IMR-90 (cell line): ENCODE measurements at regions not wholly inside any gene's neighbourhood (a gene's known extent, or its start where the extent isn't known, plus 50 kb on each side); places are given as distances from the start of the nearest gene placed in this dataset.

Experiments used
- ATAC-seq: fragments of 200-7000 bp; cut with Tn5 transposase; 2 replicates; pipeline ENCODE4 v1.9.1; 2020; ENCODE audit warnings: low read depth, mild to moderate bottlenecking, moderate library complexity
- BruUV-seq: library from RNA; stranded (reverse); fragments of 400-500 nt; replicated peaks from 2 replicates; lab custom pipeline; 2021; lab: Mats Ljungman, UMichigan
- CTCF ChIA-PET: fragments of 300-600 bp; formaldehyde crosslinking; extraction: SDS; loops from one replicate; lab custom pipeline; 2021; ENCODE audit warnings: antibody characterized with exemption; lab: Yijun Ruan, JAX
- POLR2A ChIA-PET: fragments of 300-600 bp; sonication (Branson Sonifier 250); formaldehyde crosslinking; loops from one replicate; lab custom pipeline; 2022; ENCODE audit warnings: antibody characterized with exemption; ENCODE audit not compliant: unreplicated experiment; lab: Charles Lee
- DNase-seq: peaks from one replicate; pipeline ENCODE4 v3.0.0; 2013
- H2AFZ ChIP-seq: replicated peaks from 2 replicates; pipeline ENCODE3; 2013; ENCODE audit warnings: low read length, mild to moderate bottlenecking; ENCODE audit not compliant: poor library complexity
- H2AK5ac ChIP-seq: 2 replicates; pipeline ENCODE4 v1.6.1; 2013; ENCODE audit warnings: low read depth, low read length, inconsistent platforms
- H2AK9ac ChIP-seq: replicated peaks from 2 replicates; pipeline ENCODE3; 2013; ENCODE audit warnings: mild to moderate bottlenecking, low read depth, low read length, moderate library complexity; ENCODE audit not compliant: poor library complexity
- H2BK120ac ChIP-seq: 2 replicates; pipeline ENCODE4 v1.6.1; 2013; ENCODE audit warnings: low read depth, low read length, inconsistent platforms
- H2BK15ac ChIP-seq: 3 replicates; pipeline ENCODE4 v1.6.1; 2013; ENCODE audit warnings: low read depth, low read length, inconsistent platforms
- H2BK20ac ChIP-seq: 2 replicates; pipeline ENCODE4 v1.6.1; 2013; ENCODE audit warnings: low read depth, mild to moderate bottlenecking, inconsistent platforms, low read length, moderate library complexity
- H2BK5ac ChIP-seq: 2 replicates; pipeline ENCODE4 v1.6.1; 2013; ENCODE audit warnings: mild to moderate bottlenecking, low read depth, low read length, inconsistent platforms; ENCODE audit not compliant: poor library complexity, severe bottlenecking
- H3K14ac ChIP-seq: replicated peaks from 2 replicates; pipeline ENCODE4 v1.6.1; 2013; ENCODE audit warnings: low read depth, low read length, inconsistent platforms
- H3K18ac ChIP-seq: 2 replicates; pipeline ENCODE4 v1.6.1; 2013; ENCODE audit warnings: low read depth, low read length, control low read depth
- H3K23ac ChIP-seq: 2 replicates; pipeline ENCODE4 v1.6.1; 2013; ENCODE audit warnings: low read depth, low read length, inconsistent platforms
- H3K27ac ChIP-seq: 2 replicates; pipeline ENCODE4 v1.5.1; 2013; ENCODE audit warnings: mild to moderate bottlenecking, control low read depth, low read length; ENCODE audit not compliant: insufficient read depth
- H3K27me3 ChIP-seq: 2 replicates; pipeline ENCODE4 v1.6.1; 2013; ENCODE audit warnings: low read length; ENCODE audit not compliant: control insufficient read depth, insufficient read depth
- H3K36me3 ChIP-seq: 2 replicates; pipeline ENCODE4 v1.6.1; 2013; ENCODE audit warnings: low read length, mixed read lengths; ENCODE audit not compliant: control insufficient read depth, insufficient read depth
- H3K4ac ChIP-seq: 2 replicates; pipeline ENCODE4 v1.6.1; 2013; ENCODE audit warnings: low read depth, low read length, inconsistent platforms
- H3K4me1 ChIP-seq: 2 replicates; pipeline ENCODE4 v1.6.1; 2013; ENCODE audit warnings: low read length, mixed read lengths; ENCODE audit not compliant: control insufficient read depth, insufficient read depth
- H3K4me2 ChIP-seq: 2 replicates; pipeline ENCODE4 v1.6.1; 2013; ENCODE audit warnings: low read depth, mild to moderate bottlenecking, control low read depth, low read length, moderate library complexity
- H3K4me3 ChIP-seq: 2 replicates; pipeline ENCODE4 v1.5.1; 2013; ENCODE audit warnings: low read depth, mild to moderate bottlenecking, control low read depth, low read length, moderate library complexity; ENCODE audit not compliant: insufficient read depth
- H3K56ac ChIP-seq: 2 replicates; pipeline ENCODE4 v1.6.1; 2013; ENCODE audit warnings: low read length, inconsistent platforms; ENCODE audit not compliant: insufficient read depth; ENCODE audit errors: extremely low read depth
- H3K79me1 ChIP-seq, 2 experiments: 2 replicates each; pipeline ENCODE4 v1.6.1; 2013; ENCODE audit warnings: low read length in 2 of 2, inconsistent platforms in 1 of 2, low read depth in 1 of 2
- H3K9ac ChIP-seq: 2 replicates; pipeline ENCODE4 v1.6.1; 2013; ENCODE audit warnings: low read depth, low read length, control low read depth
- H3K9me1 ChIP-seq: 2 replicates; pipeline ENCODE4 v1.6.1; 2013; ENCODE audit warnings: low read length, inconsistent platforms; ENCODE audit not compliant: insufficient read depth
- H3K9me3 ChIP-seq: 2 replicates; pipeline ENCODE4 v1.6.1; 2013; ENCODE audit warnings: low read length; ENCODE audit not compliant: control insufficient read depth, insufficient read depth
- H4K20me1 ChIP-seq: 2 replicates; pipeline ENCODE4 v1.6.1; 2013; ENCODE audit warnings: low read length, inconsistent platforms; ENCODE audit not compliant: insufficient read depth
- H4K5ac ChIP-seq: 2 replicates; pipeline ENCODE4 v1.6.1; 2013; ENCODE audit warnings: mild to moderate bottlenecking, low read depth, low read length, control low read depth
- H4K8ac ChIP-seq, 2 experiments: 2 replicates each; pipeline ENCODE4 v1.6.1; 2013; ENCODE audit warnings: low read depth in 2 of 2, low read length in 2 of 2, control low read depth in 1 of 2, inconsistent platforms in 1 of 2
- H4K91ac ChIP-seq: 2 replicates; pipeline ENCODE4 v1.6.1; 2013; ENCODE audit warnings: low read depth, low read length, inconsistent platforms; ENCODE audit not compliant: insufficient read depth
- BHLHE40 ChIP-seq: fragments of 150-350 bp; IDR thresholded peaks from 2 replicates; pipeline ENCODE4 v1.6.1; 2016; ENCODE audit warnings: mild to moderate bottlenecking, low read depth, low read length
- CEBPB ChIP-seq: IDR thresholded peaks from 2 replicates; pipeline ENCODE4 v1.6.1; 2012; ENCODE audit warnings: low read depth, low read length, improper control_type of control experiment
- CHD1 ChIP-seq: IDR thresholded peaks from 2 replicates; pipeline ENCODE4 v1.6.1; 2012; ENCODE audit warnings: low read depth, low read length, improper control_type of control experiment
- CTCF ChIP-seq: conservative IDR thresholded peaks from 2 replicates; pipeline ENCODE4 v1.5.1; 2012; ENCODE audit warnings: mild to moderate bottlenecking, low read depth, low read length, improper control_type of control experiment
- ELK1 ChIP-seq: fragments of 150-350 bp; IDR thresholded peaks from 2 replicates; pipeline ENCODE4 v1.6.1; 2016; ENCODE audit warnings: low read depth, mild to moderate bottlenecking, low read length, moderate library complexity, borderline replicate concordance
- FOS ChIP-seq: fragments of 150-350 bp; IDR thresholded peaks from 2 replicates; pipeline ENCODE4 v1.6.1; 2016; ENCODE audit warnings: low read depth, low read length
- MAFK ChIP-seq: IDR thresholded peaks from 2 replicates; pipeline ENCODE4 v1.6.1; 2012; ENCODE audit warnings: low read depth, low read length, improper control_type of control experiment
- MAZ ChIP-seq: IDR thresholded peaks from 2 replicates; pipeline ENCODE4 v1.6.1; 2012; ENCODE audit warnings: low read depth, mild to moderate bottlenecking, low read length, improper control_type of control experiment, moderate library complexity, borderline replicate concordance
- MXI1 ChIP-seq: IDR thresholded peaks from 2 replicates; pipeline ENCODE4 v1.6.1; 2012; ENCODE audit warnings: low read depth, mild to moderate bottlenecking, low read length, moderate library complexity, borderline replicate concordance
- POLR2A ChIP-seq: IDR thresholded peaks from 2 replicates; pipeline ENCODE4 v1.6.1; 2012; ENCODE audit warnings: mild to moderate bottlenecking, low read depth, low read length
- RAD21 ChIP-seq: IDR thresholded peaks from 2 replicates; pipeline ENCODE4 v1.6.1; 2012; ENCODE audit warnings: low read length, improper control_type of control experiment
- RCOR1 ChIP-seq: IDR thresholded peaks from 2 replicates; pipeline ENCODE4 v1.6.1; 2012; ENCODE audit warnings: mild to moderate bottlenecking, low read length, improper control_type of control experiment; ENCODE audit not compliant: insufficient replicate concordance
- RFX5 ChIP-seq: IDR thresholded peaks from 2 replicates; pipeline ENCODE4 v1.8.0; 2012; ENCODE audit warnings: low read depth, mild to moderate bottlenecking, low read length, moderate library complexity
- SMC3 ChIP-seq: fragments of 150-350 bp; IDR thresholded peaks from 2 replicates; pipeline ENCODE4 v1.6.1; 2016; ENCODE audit warnings: low read depth, mild to moderate bottlenecking, antibody characterized with exemption, low read length, moderate library complexity
- USF2 ChIP-seq: fragments of 150-350 bp; IDR thresholded peaks from 2 replicates; pipeline ENCODE4 v1.6.1; 2017; ENCODE audit warnings: mild to moderate bottlenecking, antibody characterized with exemption, low read length, low read depth
- WGBS, 2 experiments: methylation state at CpG; one replicate each; pipeline versions ENCODE4 v1.1.5 to v1.1.7; 2013; ENCODE audit warnings: missing lambda C conversion rate in 2 of 2; ENCODE audit not compliant: insufficient read length in 1 of 2; ENCODE audit errors: extremely low coverage in 2 of 2; 5-methylcytosine and 5-hydroxymethylcytosine counted together
- dilution Hi-C: fragments of 300-500 bp; cut with HindIII; formaldehyde crosslinking; loops from one replicate; pipeline ENCODE4 v1.14.3; 2018; ENCODE audit warnings: low sequenced_read_pairs; ENCODE audit not compliant: unreplicated experiment
- in situ Hi-C: fragments of 300-500 bp; cut with MboI; formaldehyde crosslinking; loops from 3 replicates; pipeline ENCODE4 v1.14.3; 2019; ENCODE audit warnings: low sequenced_read_pairs, inconsistent platforms, mixed read lengths
- intact Hi-C: fragments of 100-400 bp; cut with micrococcal nuclease; formaldehyde crosslinking; loops from 2 replicates; pipeline ENCODE4 v1.10.0; 2022

- no peaks in the 10 kb centered on the region for H3K4me1 ChIP-seq
Observed at GRCh38 chr9:3066591-3066990, 222.7 kb upstream of the PUM3 start.

More at GRCh38 chr9:3066591-3066990, 222.7 kb upstream of the PUM3 start:
- in situ Hi-C loops = loop anchor here (25.0 kb wide), 1 partner anchor 104 kb away; no protein-coding TSS in a partner anchor
- Histone ChIP-seq H3K27me3 (no peaks in the 10 kb centered on the region), H4K20me1 (no peaks in the 10 kb centered on the region), H2BK120ac (no peak overlapping the region), H2AK9ac (no peak overlapping the region), H2BK20ac (no peak overlapping the region), H2BK15ac (no peak overlapping the region), H4K91ac (no peak overlapping the region), H3K18ac (no peak overlapping the region), H2BK5ac (no peak overlapping the region), H3K79me1 (no peaks in the 10 kb centered on the region), H4K8ac (no peak overlapping the region), H3K23ac (no peak overlapping the region), H3K4me3 (no peak overlapping the region), H3K14ac (no peak overlapping the region), H3K4me2 (no peak overlapping the region), H2AK5ac (no peak overlapping the region), H3K27ac (no peak overlapping the region), H3K9me1 (no peaks in the 10 kb centered on the region), H3K56ac (no peak overlapping the region), H3K36me3 (no peaks in the 10 kb centered on the region), H4K5ac (no peak overlapping the region), H3K9ac (no peak overlapping the region), H3K4ac (no peak overlapping the region), H3K9me3 (no peaks in the 10 kb centered on the region), H2AFZ (no peak overlapping the region)
- intact Hi-C loops = no loop called here
- whole genome bisulfite sequencing, 2 experiments = no CpG with 5 or more reads among the region's 1 CpG
- no peak for TF ChIP-seq RFX5
- no peak for TF ChIP-seq MAZ
- no peak for TF ChIP-seq ELK1
- no peak for TF ChIP-seq BHLHE40
- no peak for TF ChIP-seq RCOR1
- TF ChIP-seq CEBPB = no peak
- TF ChIP-seq USF2 = no peak
- TF ChIP-seq CTCF = no peak
- no peak for TF ChIP-seq CHD1
- TF ChIP-seq MXI1 = no peak
- TF ChIP-seq MAFK = no peak
- TF ChIP-seq POLR2A = no peak
- no peak for TF ChIP-seq FOS
- no peak for TF ChIP-seq RAD21
- no peak for TF ChIP-seq SMC3
- ChIA-PET CTCF (no interaction called here), POLR2A (no interaction called here)
- BruUV-seq = no TSS peak
- ATAC-seq (no peak), DNase-seq (no peak)
- dilution Hi-C loops = no loop called here
